GM12878 (cell line): ENCODE measurements at regions not wholly inside any gene's neighbourhood (a gene's known extent, or its start where the extent isn't known, plus 50 kb on each side); places are given as distances from the start of the nearest gene placed in this dataset.

Experiments used
- ATAC-seq: fragments of 200-7000 bp; cut with Tn5 transposase; 3 replicates; pipeline ENCODE4 v1.9.1; 2020; ENCODE audit warnings: mild to moderate bottlenecking, moderate library complexity
- BruUV-seq: library from RNA; stranded (reverse); fragments of 400-500 nt; replicated peaks from 2 replicates; lab custom pipeline; 2021; lab: Mats Ljungman, UMichigan
- CTCF ChIA-PET: fragments of 300-600 bp; sonication (Branson Sonifier 250); formaldehyde crosslinking; extraction: SDS; loops from one replicate; lab custom pipeline; 2021; ENCODE audit warnings: inconsistent platforms; lab: Yijun Ruan, JAX
- POLR2A ChIA-PET: fragments of 350-600 bp; formaldehyde crosslinking; extraction: SDS; loops from one replicate; lab custom pipeline; 2021; ENCODE audit warnings: inconsistent platforms; lab: Charles Lee
- RAD21 ChIA-PET: fragments of 300-600 bp; sonication (Branson Sonifier 250); formaldehyde crosslinking; loops from one replicate; lab custom pipeline; 2023; ENCODE audit warnings: antibody characterized with exemption; ENCODE audit not compliant: unreplicated experiment; lab: Charles Lee
- SMC1A ChIA-PET: fragments of 300-600 bp; sonication (Branson Sonifier 250); formaldehyde crosslinking; loops from one replicate; lab custom pipeline; 2023; ENCODE audit not compliant: unreplicated experiment, uncharacterized antibody; lab: Charles Lee
- DNase-seq: peaks from one replicate; pipeline ENCODE4 v3.0.0-alpha.2; 2011; ENCODE audit warnings: low read depth, low spot score
- FAIRE-seq: peaks from 3 replicates; lab custom pipeline; 2011; peaks lifted over from hg19 to GRCh38; lab: Jason Lieb, UNC
- H2AFZ ChIP-seq: 2 replicates; pipeline ENCODE4 v1.6.0; 2011; ENCODE audit warnings: low read depth, low read length, control low read depth; ENCODE audit not compliant: control insufficient read depth
- H3K27ac ChIP-seq: 2 replicates; pipeline ENCODE4 v1.5.1; 2011; ENCODE audit warnings: control low read depth; ENCODE audit not compliant: control insufficient read depth, insufficient read depth
- H3K27me3 ChIP-seq, 2 experiments: replicated peaks in 1 of 2; 2 replicates each; pipeline versions ENCODE4 v1.6.0 to v1.6.1; 2011; ENCODE audit warnings: low read length in 1 of 2; ENCODE audit not compliant: control insufficient read depth in 2 of 2, insufficient read depth in 2 of 2
- H3K36me3 ChIP-seq, 2 experiments: 2 replicates each; pipeline ENCODE4 v1.5.1; 2011; ENCODE audit warnings: low read length in 1 of 2; ENCODE audit not compliant: control insufficient read depth in 2 of 2, insufficient read depth in 2 of 2
- H3K4me1 ChIP-seq: 2 replicates; pipeline ENCODE4 v1.6.1; 2011; ENCODE audit warnings: mild to moderate bottlenecking, low read length, moderate library complexity, mixed read lengths; ENCODE audit not compliant: control insufficient read depth, insufficient read depth
- H3K4me2 ChIP-seq: 2 replicates; pipeline ENCODE4 v1.6.0; 2011; ENCODE audit warnings: control low read depth; ENCODE audit not compliant: control insufficient read depth, insufficient read depth
- H3K4me3 ChIP-seq: fragments of 200-600 bp; sonication (generic); 2 replicates; pipeline ENCODE4 v1.5.1; 2016
- H3K79me2 ChIP-seq: 2 replicates; pipeline ENCODE4 v1.6.0; 2011; ENCODE audit warnings: low read length; ENCODE audit not compliant: control insufficient read depth, insufficient read depth
- H3K9ac ChIP-seq: 2 replicates; pipeline ENCODE4 v1.8.0; 2011; ENCODE audit warnings: low read length, control low read depth, mixed read lengths; ENCODE audit not compliant: control insufficient read depth, insufficient read depth
- H3K9me3 ChIP-seq: replicated peaks from 3 replicates; pipeline ENCODE4 v1.5.1; 2011; ENCODE audit warnings: mild to moderate bottlenecking, low read length; ENCODE audit not compliant: control insufficient read depth, insufficient read depth
- H4K20me1 ChIP-seq: 2 replicates; pipeline ENCODE4 v1.6.0; 2011; ENCODE audit not compliant: control insufficient read depth, insufficient read depth
- CBX3 ChIP-seq: fragments of 200-600 bp; sonication (generic); IDR thresholded peaks from 2 replicates; pipeline ENCODE4 v1.6.1; 2016; ENCODE audit warnings: low read depth, borderline replicate concordance
- CEBPB ChIP-seq, 2 experiments: fragments of 150-350 bp in 1 of 2; IDR thresholded peaks; 2 replicates each; pipeline ENCODE4 v1.6.1; 2012 to 2014; ENCODE audit warnings: low read depth in 2 of 2, low read length in 2 of 2, borderline replicate concordance in 1 of 2, inconsistent platforms in 1 of 2
- HCFC1 ChIP-seq: fragments of 150-350 bp; IDR thresholded peaks from 2 replicates; pipeline ENCODE4 v1.6.1; 2014; ENCODE audit warnings: low read length
- KLF5 ChIP-seq: fragments of 450-650 bp; IDR thresholded peaks from 2 replicates; pipeline ENCODE4 v1.6.1; 2014; ENCODE audit warnings: mild to moderate bottlenecking; ENCODE audit not compliant: partially characterized antibody
- LARP7 ChIP-seq: fragments of 450-650 bp; IDR thresholded peaks from 2 replicates; pipeline ENCODE4 v1.6.1; 2017; ENCODE audit warnings: mild to moderate bottlenecking
- NFIC ChIP-seq: IDR thresholded peaks from 2 replicates; pipeline ENCODE4 v1.6.1; 2012; ENCODE audit warnings: low read depth, mild to moderate bottlenecking, inconsistent platforms, low read length, moderate library complexity
- POLR2AphosphoS2 ChIP-seq: IDR thresholded peaks from 2 replicates; pipeline ENCODE4 v1.6.1; 2011; ENCODE audit warnings: low read depth, mild to moderate bottlenecking, low read length, improper control_type of control experiment, moderate library complexity
- RBBP5 ChIP-seq: fragments of 200-600 bp; sonication (generic); conservative IDR thresholded peaks from 2 replicates; pipeline ENCODE4 v1.6.1; 2016
- SIX5 ChIP-seq: IDR thresholded peaks from 2 replicates; pipeline ENCODE4 v1.6.1; 2011; ENCODE audit warnings: mild to moderate bottlenecking, low read depth, low read length, moderate library complexity; ENCODE audit not compliant: severe bottlenecking
- TAF1 ChIP-seq: IDR thresholded peaks from 2 replicates; pipeline ENCODE4 v1.6.1; 2011; ENCODE audit warnings: mild to moderate bottlenecking, low read depth, low read length, borderline replicate concordance
- TCF3 ChIP-seq: IDR thresholded peaks from 2 replicates; pipeline ENCODE4 v1.6.1; 2012; ENCODE audit warnings: low read depth, mild to moderate bottlenecking, low read length, borderline replicate concordance; ENCODE audit not compliant: insufficient read depth
- TCF7 ChIP-seq: IDR thresholded peaks from 2 replicates; pipeline ENCODE4 v1.6.1; 2014; ENCODE audit warnings: antibody characterized with exemption, borderline replicate concordance
- WGBS: methylation state at CpG from one replicate; pipeline ENCODE4 v1.1.6; 2016; ENCODE audit warnings: low lambda C conversion rate; ENCODE audit not compliant: insufficient replicate concordance, insufficient coverage; ENCODE audit errors: missing lambda C conversion rate; 5-methylcytosine and 5-hydroxymethylcytosine counted together
- in situ Hi-C: fragments of 300-500 bp; cut with MboI; formaldehyde crosslinking; loops from 9 replicates; pipeline ENCODE4 v1.14.3; 2018; ENCODE audit warnings: mixed read lengths
- intact Hi-C: fragments of 100-400 bp; cut with micrococcal nuclease; formaldehyde crosslinking; loops from one replicate; pipeline ENCODE4 v1.14.2; 2022; ENCODE audit not compliant: unreplicated experiment
- TF ChIP-seq, protein P1 (sequence below): fragments of 450-650 bp; IDR thresholded peaks from 2 replicates; pipeline ENCODE4 v1.6.1; 2018; ENCODE audit warnings: borderline replicate concordance, mild to moderate bottlenecking; ENCODE audit not compliant: partially characterized antibody
- TF ChIP-seq, protein P2 (sequence below): fragments of 450-650 bp; IDR thresholded peaks from 2 replicates; pipeline ENCODE4 v1.6.1; 2018; ENCODE audit warnings: mild to moderate bottlenecking, low read depth, moderate library complexity; ENCODE audit not compliant: partially characterized antibody

DNA sequence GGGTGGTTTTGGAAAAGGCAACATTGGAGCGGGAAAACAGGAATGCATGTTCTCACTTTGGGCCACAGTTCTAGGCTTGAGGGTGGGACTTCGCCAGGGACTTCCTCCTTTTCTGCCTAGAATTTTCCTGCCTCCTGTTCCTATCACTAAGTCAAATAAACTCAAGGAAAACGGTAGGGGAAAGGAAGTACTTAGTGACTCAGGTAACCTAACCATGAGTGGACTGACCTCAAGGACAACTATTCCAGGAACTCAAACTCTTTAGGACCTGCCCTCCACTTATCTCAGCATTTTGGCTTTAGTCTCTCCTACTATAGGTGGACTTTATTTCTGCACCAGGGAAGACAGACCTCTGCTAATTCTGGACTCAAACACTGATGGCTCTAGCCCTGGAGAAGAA is 281.7 kb downstream of the ZNF674 start:
- BruUV-seq, result no TSS peak
- Histone ChIP-seq H3K4me1 (no peaks in the 10 kb centered on the region), H3K9ac (no peak overlapping the region), H3K27me3 (no peaks in the 10 kb centered on the region), H4K20me1 (no peaks in the 10 kb centered on the region), H3K27ac (no peak overlapping the region), H2AFZ (no peak overlapping the region), H3K4me3 (no peak overlapping the region), H3K36me3 (no peaks in the 10 kb centered on the region), H3K9me3 (no peaks in the 10 kb centered on the region), H3K4me2 (no peak overlapping the region), H3K79me2 (no peaks in the 10 kb centered on the region)
- WGBS, result 14% methylated on average over 3 of the region's 3 CpGs
- CTCF ChIA-PET, result no interaction called here
- in situ Hi-C loops (no loop called here), intact Hi-C loops (no loop called here)
- RAD21 ChIA-PET, result no interaction called here
- no peak for DNase-seq
- SMC1A ChIA-PET, result no interaction called here
- no peak for TF ChIP-seq NFIC
- no peak for TF ChIP-seq LARP7
- no peak for TF ChIP-seq CEBPB (IDR thresholded peaks at IDR 0.05; ENCODE audit: borderline replicate concordance in 1 of 2, low read depth in 2 of 2, low read length in 2 of 2)
- no peak for ATAC-seq
- FAIRE-seq, result no peak
- POLR2A ChIA-PET, result no interaction called here

GRCh38 chrX:46262304-46262703 is 282.9 kb downstream of the ZNF674 start:
- SMC1A ChIA-PET, result no interaction called here
- FAIRE-seq, result no peak
- no peak for DNase-seq
- H3K4me3 ChIP-seq, result no peak overlapping the region
- no peaks in the 10 kb centered on the region for H3K9me3 ChIP-seq
- BruUV-seq, result no TSS peak
- H3K9ac ChIP-seq, result no peak overlapping the region
- H3K27me3 ChIP-seq, result no peaks in the 10 kb centered on the region
- H3K4me1 ChIP-seq, result no peaks in the 10 kb centered on the region
- no peak overlapping the region for H3K27ac ChIP-seq
- CTCF ChIA-PET, result no interaction called here
- no peak overlapping the region for H2AFZ ChIP-seq
- no peaks in the 10 kb centered on the region for H4K20me1 ChIP-seq
- intact Hi-C loops (no loop called here), in situ Hi-C loops (no loop called here)
- no peak overlapping the region for H3K4me2 ChIP-seq
- no peak for ATAC-seq
- WGBS, result 27% methylated on average over 3 of the region's 3 CpGs
- POLR2A ChIA-PET, result no interaction called here
- H3K36me3 ChIP-seq, result no peaks in the 10 kb centered on the region
- no peaks in the 10 kb centered on the region for H3K79me2 ChIP-seq
- RAD21 ChIA-PET, result no interaction called here
- TF ChIP-seq RBBP5, result no peak
- no peak for TF ChIP-seq POLR2AphosphoS2
- TF ChIP-seq, protein P1, sequence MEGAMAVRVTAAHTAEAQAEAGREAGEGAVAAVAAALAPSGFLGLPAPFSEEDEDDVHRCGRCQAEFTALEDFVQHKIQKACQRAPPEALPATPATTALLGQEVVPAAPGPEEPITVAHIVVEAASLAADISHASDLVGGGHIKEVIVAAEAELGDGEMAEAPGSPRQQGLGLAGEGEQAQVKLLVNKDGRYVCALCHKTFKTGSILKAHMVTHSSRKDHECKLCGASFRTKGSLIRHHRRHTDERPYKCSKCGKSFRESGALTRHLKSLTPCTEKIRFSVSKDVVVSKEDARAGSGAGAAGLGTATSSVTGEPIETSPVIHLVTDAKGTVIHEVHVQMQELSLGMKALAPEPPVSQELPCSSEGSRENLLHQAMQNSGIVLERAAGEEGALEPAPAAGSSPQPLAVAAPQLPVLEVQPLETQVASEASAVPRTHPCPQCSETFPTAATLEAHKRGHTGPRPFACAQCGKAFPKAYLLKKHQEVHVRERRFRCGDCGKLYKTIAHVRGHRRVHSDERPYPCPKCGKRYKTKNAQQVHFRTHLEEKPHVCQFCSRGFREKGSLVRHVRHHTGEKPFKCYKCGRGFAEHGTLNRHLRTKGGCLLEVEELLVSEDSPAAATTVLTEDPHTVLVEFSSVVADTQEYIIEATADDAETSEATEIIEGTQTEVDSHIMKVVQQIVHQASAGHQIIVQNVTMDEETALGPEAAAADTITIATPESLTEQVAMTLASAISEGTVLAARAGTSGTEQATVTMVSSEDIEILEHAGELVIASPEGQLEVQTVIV, result no peak
- TF ChIP-seq, protein P2, sequence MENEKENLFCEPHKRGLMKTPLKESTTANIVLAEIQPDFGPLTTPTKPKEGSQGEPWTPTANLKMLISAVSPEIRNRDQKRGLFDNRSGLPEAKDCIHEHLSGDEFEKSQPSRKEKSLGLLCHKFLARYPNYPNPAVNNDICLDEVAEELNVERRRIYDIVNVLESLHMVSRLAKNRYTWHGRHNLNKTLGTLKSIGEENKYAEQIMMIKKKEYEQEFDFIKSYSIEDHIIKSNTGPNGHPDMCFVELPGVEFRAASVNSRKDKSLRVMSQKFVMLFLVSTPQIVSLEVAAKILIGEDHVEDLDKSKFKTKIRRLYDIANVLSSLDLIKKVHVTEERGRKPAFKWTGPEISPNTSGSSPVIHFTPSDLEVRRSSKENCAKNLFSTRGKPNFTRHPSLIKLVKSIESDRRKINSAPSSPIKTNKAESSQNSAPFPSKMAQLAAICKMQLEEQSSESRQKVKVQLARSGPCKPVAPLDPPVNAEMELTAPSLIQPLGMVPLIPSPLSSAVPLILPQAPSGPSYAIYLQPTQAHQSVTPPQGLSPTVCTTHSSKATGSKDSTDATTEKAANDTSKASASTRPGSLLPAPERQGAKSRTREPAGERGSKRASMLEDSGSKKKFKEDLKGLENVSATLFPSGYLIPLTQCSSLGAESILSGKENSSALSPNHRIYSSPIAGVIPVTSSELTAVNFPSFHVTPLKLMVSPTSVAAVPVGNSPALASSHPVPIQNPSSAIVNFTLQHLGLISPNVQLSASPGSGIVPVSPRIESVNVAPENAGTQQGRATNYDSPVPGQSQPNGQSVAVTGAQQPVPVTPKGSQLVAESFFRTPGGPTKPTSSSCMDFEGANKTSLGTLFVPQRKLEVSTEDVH, result no peak
- no peak for TF ChIP-seq TAF1
- TF ChIP-seq TCF7, result no peak
- no peak for TF ChIP-seq SIX5
- TF ChIP-seq CBX3, result no peak
- TF ChIP-seq HCFC1, result no peak
- TF ChIP-seq TCF3, result no peak
- TF ChIP-seq KLF5, result no peak
